ENCODE measurements at regions not wholly inside any gene's neighbourhood (a gene's known extent, or its start where the extent isn't known, plus 50 kb on each side); places are given as distances from the start of the nearest gene placed in this dataset.

- TF ChIP-seq, protein P1, sequence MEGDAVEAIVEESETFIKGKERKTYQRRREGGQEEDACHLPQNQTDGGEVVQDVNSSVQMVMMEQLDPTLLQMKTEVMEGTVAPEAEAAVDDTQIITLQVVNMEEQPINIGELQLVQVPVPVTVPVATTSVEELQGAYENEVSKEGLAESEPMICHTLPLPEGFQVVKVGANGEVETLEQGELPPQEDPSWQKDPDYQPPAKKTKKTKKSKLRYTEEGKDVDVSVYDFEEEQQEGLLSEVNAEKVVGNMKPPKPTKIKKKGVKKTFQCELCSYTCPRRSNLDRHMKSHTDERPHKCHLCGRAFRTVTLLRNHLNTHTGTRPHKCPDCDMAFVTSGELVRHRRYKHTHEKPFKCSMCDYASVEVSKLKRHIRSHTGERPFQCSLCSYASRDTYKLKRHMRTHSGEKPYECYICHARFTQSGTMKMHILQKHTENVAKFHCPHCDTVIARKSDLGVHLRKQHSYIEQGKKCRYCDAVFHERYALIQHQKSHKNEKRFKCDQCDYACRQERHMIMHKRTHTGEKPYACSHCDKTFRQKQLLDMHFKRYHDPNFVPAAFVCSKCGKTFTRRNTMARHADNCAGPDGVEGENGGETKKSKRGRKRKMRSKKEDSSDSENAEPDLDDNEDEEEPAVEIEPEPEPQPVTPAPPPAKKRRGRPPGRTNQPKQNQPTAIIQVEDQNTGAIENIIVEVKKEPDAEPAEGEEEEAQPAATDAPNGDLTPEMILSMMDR (IDR thresholded peaks at IDR 0.05; ENCODE audit: insufficient read depth, low read depth, low read length): no peak
- TF ChIP-seq EZH2 (IDR thresholded peaks at IDR 0.05; ENCODE audit: insufficient read depth, low read length): no peak
- FAIRE-seq (peak; percentile 59), DNase-seq (ENCODE audit: low read depth) (no peak)
- Mint-ChIP-seq H3K4me1 (ENCODE audit: low read depth, unreplicated experiment) (no peaks in the 10 kb centered on the region), H3K9me3 (ENCODE audit: unreplicated experiment) (no peaks in the 10 kb centered on the region), H3K36me3 (ENCODE audit: low read depth, unreplicated experiment) (no peaks in the 10 kb centered on the region), H3K27ac (ENCODE audit: unreplicated experiment) (no peak overlapping the region), H3K27me3 (ENCODE audit: low read depth, unreplicated experiment) (no peaks in the 10 kb centered on the region), H3K4me3 (ENCODE audit: unreplicated experiment) (no peak overlapping the region)
- no peaks in the 10 kb centered on the region for H3K4me1 ChIP-seq (ENCODE audit: insufficient read depth, low read length)
- H2AFZ ChIP-seq (ENCODE audit: low read depth, low read length): no peak overlapping the region
- H3K4me3 ChIP-seq (ENCODE audit: insufficient read depth, low read depth, low read length): no peak overlapping the region
- no peak overlapping the region for H3K9ac ChIP-seq (ENCODE audit: low read length)
- H3K36me3 ChIP-seq (ENCODE audit: insufficient read depth, low read length): no peaks in the 10 kb centered on the region
- no peaks in the 10 kb centered on the region for H3K9me3 ChIP-seq (ENCODE audit: insufficient read depth, low read depth, low read length)
- no peak overlapping the region for H3K27ac ChIP-seq (ENCODE audit: low read depth, low read length)
- no peaks in the 10 kb centered on the region for H4K20me1 ChIP-seq (ENCODE audit: insufficient read depth, low read length)
- no peaks in the 10 kb centered on the region for H3K79me2 ChIP-seq (ENCODE audit: insufficient read depth, low read length)
- no peak overlapping the region for H3K4me2 ChIP-seq (ENCODE audit: low read length)
- no peaks in the 10 kb centered on the region for H3K27me3 ChIP-seq (ENCODE audit: insufficient read depth, low read length)
These were observed 87.5 kb downstream of the SPANXN3 start for GRCh38 chrX:143429811-143430210.

GRCh38 chrX:143429131-143429530 lies 88.1 kb downstream of the SPANXN3 start:
- H3K9me3 Mint-ChIP-seq (ENCODE audit: unreplicated experiment): no peaks in the 10 kb centered on the region
- H3K4me1 ChIP-seq (ENCODE audit: insufficient read depth, low read length): no peaks in the 10 kb centered on the region
- no peaks in the 10 kb centered on the region for H3K9me3 ChIP-seq (ENCODE audit: insufficient read depth, low read depth, low read length)
- no peak overlapping the region for H3K9ac ChIP-seq (ENCODE audit: low read length)
- H3K27me3 Mint-ChIP-seq (ENCODE audit: low read depth, unreplicated experiment): no peaks in the 10 kb centered on the region
- H3K36me3 ChIP-seq (ENCODE audit: insufficient read depth, low read length): no peaks in the 10 kb centered on the region
- no peaks in the 10 kb centered on the region for H4K20me1 ChIP-seq (ENCODE audit: insufficient read depth, low read length)
- H3K4me3 Mint-ChIP-seq (ENCODE audit: unreplicated experiment): no peak overlapping the region
- peak overlapping the region; percentile 6 for H3K27ac ChIP-seq (ENCODE audit: low read depth, low read length)
- no peak overlapping the region for H2AFZ ChIP-seq (ENCODE audit: low read depth, low read length)
- H3K4me2 ChIP-seq (ENCODE audit: low read length): no peak overlapping the region
- FAIRE-seq (peak; percentile 91), DNase-seq (ENCODE audit: low read depth) (no peak)
- no peak overlapping the region for H3K27ac Mint-ChIP-seq (ENCODE audit: unreplicated experiment)
- no peak for TF ChIP-seq EZH2 (IDR thresholded peaks at IDR 0.05; ENCODE audit: insufficient read depth, low read length)
- TF ChIP-seq, protein P1 (IDR thresholded peaks at IDR 0.05; ENCODE audit: insufficient read depth, low read depth, low read length): no peak
- H3K79me2 ChIP-seq (ENCODE audit: insufficient read depth, low read length): no peaks in the 10 kb centered on the region
- no peaks in the 10 kb centered on the region for H3K27me3 ChIP-seq (ENCODE audit: insufficient read depth, low read length)
- no peaks in the 10 kb centered on the region for H3K4me1 Mint-ChIP-seq (ENCODE audit: low read depth, unreplicated experiment)
- H3K4me3 ChIP-seq (ENCODE audit: insufficient read depth, low read depth, low read length): no peak overlapping the region
- H3K36me3 Mint-ChIP-seq (ENCODE audit: low read depth, unreplicated experiment): no peaks in the 10 kb centered on the region

GRCh38 chrX:143401160-143401559 lies 116.1 kb downstream of the SPANXN3 start:
- Histone ChIP-seq H3K79me2 (ENCODE audit: insufficient read depth, low read length) (no peaks in the 10 kb centered on the region), H3K36me3 (ENCODE audit: insufficient read depth, low read length) (no peaks in the 10 kb centered on the region), H3K27me3 (ENCODE audit: insufficient read depth, low read length) (no peaks in the 10 kb centered on the region), H3K4me1 (ENCODE audit: insufficient read depth, low read length) (no peaks in the 10 kb centered on the region), H3K9ac (ENCODE audit: low read length) (no peak overlapping the region), H4K20me1 (ENCODE audit: insufficient read depth, low read length) (no peaks in the 10 kb centered on the region), H3K9me3 (ENCODE audit: insufficient read depth, low read depth, low read length) (no peaks in the 10 kb centered on the region), H2AFZ (ENCODE audit: low read depth, low read length) (no peak overlapping the region), H3K27ac (ENCODE audit: low read depth, low read length) (no peak overlapping the region), H3K4me2 (ENCODE audit: low read length) (no peak overlapping the region), H3K4me3 (ENCODE audit: insufficient read depth, low read depth, low read length) (no peak overlapping the region)
- DNase-seq (ENCODE audit: low read depth) (no peak), FAIRE-seq (peak; percentile 60)
- Mint-ChIP-seq H3K27me3 (ENCODE audit: low read depth, unreplicated experiment) (no peaks in the 10 kb centered on the region), H3K4me1 (ENCODE audit: low read depth, unreplicated experiment) (no peaks in the 10 kb centered on the region), H3K9me3 (ENCODE audit: unreplicated experiment) (no peaks in the 10 kb centered on the region), H3K4me3 (ENCODE audit: unreplicated experiment) (no peak overlapping the region), H3K36me3 (ENCODE audit: low read depth, unreplicated experiment) (no peaks in the 10 kb centered on the region), H3K27ac (ENCODE audit: unreplicated experiment) (no peak overlapping the region)
- no peak for TF ChIP-seq EZH2 (IDR thresholded peaks at IDR 0.05; ENCODE audit: insufficient read depth, low read length)
- TF ChIP-seq, protein P1 (IDR thresholded peaks at IDR 0.05; ENCODE audit: insufficient read depth, low read depth, low read length): no peak
